GM12892 (cell line): ENCODE measurements at regions not wholly inside any gene's neighbourhood (a gene's known extent, or its start where the extent isn't known, plus 50 kb on each side); places are given as distances from the start of the nearest gene placed in this dataset.

Source experiments
- DNase-seq: peaks from one replicate; pipeline ENCODE4 v3.0.0; 2011; ENCODE audit not compliant: insufficient read length
- FAIRE-seq: peaks from 2 replicates; lab custom pipeline; 2011; peaks lifted over from hg19 to GRCh38; lab: Jason Lieb, UNC
- POLR2A ChIP-seq: IDR thresholded peaks from 2 replicates; pipeline ENCODE4 v1.6.1; 2011; ENCODE audit warnings: low read depth, low read length, control low read depth
- POLR2AphosphoS5 ChIP-seq: IDR thresholded peaks from 2 replicates; pipeline ENCODE4 v1.6.1; 2011; ENCODE audit warnings: low read depth, low read length, control low read depth
- TAF1 ChIP-seq: IDR thresholded peaks from 2 replicates; pipeline ENCODE4 v1.6.1; 2011; ENCODE audit warnings: low read depth, mild to moderate bottlenecking, control low read depth, low read length, borderline replicate concordance

- FAIRE-seq (no peak), DNase-seq (no peak)
- TF ChIP-seq POLR2AphosphoS5 = no peak
Measured at GRCh38 chr11:56819916-56820315, 71.4 kb upstream of the OR9G4 start.

GRCh38 chr11:56817661-56818060, 69.2 kb upstream of the OR9G4 start:
- DNase-seq (no peak), FAIRE-seq (no peak)
- TF ChIP-seq POLR2AphosphoS5 = no peak
- TF ChIP-seq TAF1 = no peak
- TF ChIP-seq POLR2A = no peak

GRCh38 chr11:56816259-56816658, 67.8 kb upstream of the OR9G4 start:
- DNase-seq = no peak
- no peak for TF ChIP-seq POLR2A
- TF ChIP-seq POLR2AphosphoS5 = no peak
- no peak for TF ChIP-seq TAF1
- FAIRE-seq = no peak

GRCh38 chr11:56808326-56808725, 59.8 kb upstream of the OR9G4 start:
- FAIRE-seq (no peak), DNase-seq (no peak)
- TF ChIP-seq TAF1 = no peak

- TF ChIP-seq POLR2AphosphoS5 (no peak), TAF1 (no peak)
- DNase-seq (no peak), FAIRE-seq (no peak)
Measured at GRCh38 chr11:56799691-56800210, 51.3 kb upstream of the OR9G4 start.
